Activated naive CD8-positive, alpha-beta T cell (primary cell): ENCODE measurements at regions not wholly inside any gene's neighbourhood (a gene's known extent, or its start where the extent isn't known, plus 50 kb on each side); places are given as distances from the start of the nearest gene placed in this dataset.
"Not testable (repeated sequence)": the region's sequence is repeated elsewhere in the genome, so short reads cannot be mapped to it uniquely, and the experiment has no call there.

Experiments used
- H3K27ac Mint-ChIP-seq: one replicate; pipeline ENCODE4 v1.8.0; 2021; ENCODE audit warnings: mixed read lengths
- H3K27me3 Mint-ChIP-seq: one replicate; pipeline ENCODE4 v1.8.0; 2021; ENCODE audit warnings: mixed read lengths
- H3K36me3 Mint-ChIP-seq: one replicate; pipeline ENCODE4 v1.8.0; 2021; ENCODE audit warnings: mixed read lengths
- H3K4me1 Mint-ChIP-seq: one replicate; pipeline ENCODE4 v1.8.0; 2021; ENCODE audit warnings: low read depth, mixed read lengths
- H3K4me3 Mint-ChIP-seq: one replicate; pipeline ENCODE4 v1.8.0; 2021; ENCODE audit warnings: mild to moderate bottlenecking, mixed read lengths
- H3K9me3 Mint-ChIP-seq: one replicate; pipeline ENCODE4 v1.8.0; 2021; ENCODE audit warnings: low read depth, mixed read lengths

GRCh38 chr5:124825250-124825982, 79.0 kb upstream of the ZNF608 start:
- Mint-ChIP-seq H3K36me3 (no peaks in the 10 kb centered on the region), H3K27ac (no peak overlapping the region), H3K4me1 (no peaks in the 10 kb centered on the region), H3K4me3 (no peak overlapping the region), H3K9me3 (no peaks in the 10 kb centered on the region), H3K27me3 (no peaks in the 10 kb centered on the region)

DNA sequence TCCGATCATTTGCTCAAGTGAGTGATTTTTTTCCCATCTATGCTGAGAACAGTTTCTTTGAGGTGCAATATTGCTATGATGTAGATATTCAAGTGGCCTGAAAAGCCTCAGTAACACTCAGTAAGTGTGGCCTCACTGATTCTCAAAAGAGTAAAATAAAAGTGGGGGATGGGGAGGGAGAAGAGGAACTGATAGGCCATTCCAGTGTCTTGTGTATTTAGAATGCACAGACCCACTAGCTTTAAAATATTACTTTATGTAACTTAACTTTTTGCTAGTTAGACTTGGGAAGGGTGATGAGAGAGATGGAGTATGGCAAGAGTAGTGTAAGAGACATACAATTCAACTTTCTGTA, 79.5 kb upstream of the ZNF608 start:
- Mint-ChIP-seq H3K4me1 (no peaks in the 10 kb centered on the region), H3K36me3 (no peaks in the 10 kb centered on the region), H3K9me3 (no peaks in the 10 kb centered on the region), H3K4me3 (no peak overlapping the region), H3K27ac (no peak overlapping the region), H3K27me3 (no peaks in the 10 kb centered on the region)

DNA sequence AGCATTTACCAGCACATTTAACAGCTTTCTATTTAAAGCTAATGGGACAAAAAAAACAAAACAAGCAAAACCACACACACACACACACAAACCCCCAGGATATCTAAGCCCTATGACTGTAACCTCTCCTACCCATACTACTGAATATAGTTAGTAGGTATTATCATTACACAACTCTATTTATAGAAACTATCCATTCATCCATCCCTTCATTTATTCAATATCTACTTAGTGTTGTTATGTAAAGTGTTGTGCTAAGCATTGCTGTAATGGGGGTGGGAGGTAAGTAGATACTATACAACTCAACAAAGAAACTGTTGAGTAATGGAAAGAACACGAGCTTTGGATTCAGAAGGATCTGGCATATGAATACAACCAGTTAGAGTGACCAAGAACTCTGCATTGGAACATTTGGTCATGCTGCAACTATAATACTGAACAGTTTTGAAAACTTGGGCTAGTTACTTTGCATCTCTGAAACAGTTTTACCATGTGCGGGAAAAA, 82.3 kb upstream of the ZNF608 start:
- no peaks in the 10 kb centered on the region for H3K36me3 Mint-ChIP-seq
- no peak overlapping the region for H3K27ac Mint-ChIP-seq
- no peak overlapping the region for H3K4me3 Mint-ChIP-seq
- H3K27me3 Mint-ChIP-seq: no peaks in the 10 kb centered on the region
- H3K4me1 Mint-ChIP-seq: no peaks in the 10 kb centered on the region
- no peaks in the 10 kb centered on the region for H3K9me3 Mint-ChIP-seq

GRCh38 chr5:124831687-124832240, 85.3 kb upstream of the ZNF608 start:
- H3K27ac Mint-ChIP-seq: no peak overlapping the region
- H3K4me1 Mint-ChIP-seq: no peaks in the 10 kb centered on the region
- H3K27me3 Mint-ChIP-seq: no peaks in the 10 kb centered on the region
- H3K4me3 Mint-ChIP-seq: no peak overlapping the region
- H3K9me3 Mint-ChIP-seq: no peaks in the 10 kb centered on the region
- H3K36me3 Mint-ChIP-seq: no peaks in the 10 kb centered on the region

- H3K36me3 Mint-ChIP-seq: no peaks in the 10 kb centered on the region
- H3K4me3 Mint-ChIP-seq: no peak overlapping the region
- H3K27ac Mint-ChIP-seq: no peak overlapping the region
- H3K9me3 Mint-ChIP-seq: no peaks in the 10 kb centered on the region
- H3K27me3 Mint-ChIP-seq: no peaks in the 10 kb centered on the region
- H3K4me1 Mint-ChIP-seq: no peaks in the 10 kb centered on the region
These were observed 86.1 kb upstream of the ZNF608 start for GRCh38 chr5:124832510-124832909.

GRCh38 chr5:124836314-124836713, 89.9 kb upstream of the ZNF608 start:
- H3K27ac Mint-ChIP-seq, H3K4me1 Mint-ChIP-seq, H3K36me3 Mint-ChIP-seq, H3K4me3 Mint-ChIP-seq, H3K27me3 Mint-ChIP-seq, H3K9me3 Mint-ChIP-seq: not testable (repeated sequence)

- H3K27me3 Mint-ChIP-seq: peaks cover 2% of the 10 kb centered on the region
- no peak overlapping the region for H3K4me3 Mint-ChIP-seq
- no peak overlapping the region for H3K27ac Mint-ChIP-seq
- no peaks in the 10 kb centered on the region for H3K4me1 Mint-ChIP-seq
- H3K9me3 Mint-ChIP-seq: no peaks in the 10 kb centered on the region
- H3K36me3 Mint-ChIP-seq: no peaks in the 10 kb centered on the region
These were observed 93.0 kb upstream of the ZNF608 start for GRCh38 chr5:124839371-124839998.

- H3K27ac Mint-ChIP-seq: no peak overlapping the region
- no peaks in the 10 kb centered on the region for H3K36me3 Mint-ChIP-seq
- peaks cover 3% of the 10 kb centered on the region for H3K27me3 Mint-ChIP-seq
- no peak overlapping the region for H3K4me3 Mint-ChIP-seq
- H3K9me3 Mint-ChIP-seq: no peaks in the 10 kb centered on the region
- no peaks in the 10 kb centered on the region for H3K4me1 Mint-ChIP-seq
These were observed 95.6 kb upstream of the ZNF608 start for GRCh38 chr5:124841829-124842712.

DNA sequence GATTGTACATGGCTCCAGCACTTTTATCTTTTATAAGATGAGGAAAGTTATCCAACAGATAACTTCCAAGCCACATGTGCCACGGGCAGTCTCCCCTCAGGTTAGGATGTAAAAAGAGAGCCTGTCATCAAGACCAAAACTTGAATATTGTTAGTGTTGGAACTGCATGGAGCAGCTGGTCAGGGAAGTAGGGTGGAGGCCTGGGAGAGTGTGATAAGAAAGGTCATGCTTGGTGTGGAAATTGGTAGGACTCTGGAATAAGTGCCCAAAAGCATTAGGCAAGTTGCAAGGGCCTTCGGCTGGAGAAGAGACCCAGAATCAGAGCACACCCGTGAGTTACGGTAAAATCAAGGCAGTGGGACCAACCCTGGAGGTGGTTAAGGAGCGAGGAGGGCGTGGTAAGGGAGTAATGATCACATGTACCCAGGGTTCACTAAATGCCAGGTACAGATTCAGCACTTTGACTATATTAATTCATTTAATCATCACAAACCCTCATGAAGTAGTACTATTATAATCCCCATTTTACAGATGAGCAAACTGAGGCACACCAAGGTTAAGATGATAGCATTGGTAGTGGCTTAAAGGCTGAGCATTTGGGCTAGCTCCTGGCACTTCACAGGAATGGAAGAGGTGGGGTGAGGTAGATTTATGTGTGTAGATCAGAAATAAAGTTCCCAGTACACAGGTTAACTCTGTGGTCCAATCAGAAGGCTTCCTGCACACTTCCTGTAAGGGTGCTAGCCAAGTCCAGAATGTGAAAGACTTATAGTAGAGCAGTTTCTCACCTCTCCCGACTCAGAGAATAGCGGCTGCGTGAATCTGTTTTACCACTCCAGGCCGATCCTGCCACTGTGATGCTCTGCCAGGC, 96.5 kb upstream of the ZNF608 start:
- Mint-ChIP-seq H3K27me3 (peaks cover 3% of the 10 kb centered on the region), H3K36me3 (no peaks in the 10 kb centered on the region), H3K27ac (no peak overlapping the region), H3K4me1 (no peaks in the 10 kb centered on the region), H3K4me3 (no peak overlapping the region), H3K9me3 (no peaks in the 10 kb centered on the region)

DNA sequence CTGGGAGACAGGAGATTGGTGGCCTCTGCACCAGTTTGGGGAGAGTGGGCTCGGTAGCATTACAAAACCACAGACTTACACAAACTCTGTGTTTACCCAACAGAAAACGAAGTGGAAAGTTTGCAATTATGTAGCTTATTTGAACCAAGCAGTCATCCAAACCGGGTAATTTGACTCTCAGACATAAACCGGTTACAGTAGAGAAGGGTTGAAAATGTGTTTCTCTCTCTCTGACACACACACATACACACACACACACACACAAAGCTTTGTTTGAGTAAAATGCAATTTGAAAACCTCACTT, 97.1 kb upstream of the ZNF608 start:
- H3K9me3 Mint-ChIP-seq: no peaks in the 10 kb centered on the region
- H3K36me3 Mint-ChIP-seq: no peaks in the 10 kb centered on the region
- peaks cover 3% of the 10 kb centered on the region for H3K27me3 Mint-ChIP-seq
- H3K27ac Mint-ChIP-seq: no peak overlapping the region
- no peaks in the 10 kb centered on the region for H3K4me1 Mint-ChIP-seq
- H3K4me3 Mint-ChIP-seq: no peak overlapping the region

DNA sequence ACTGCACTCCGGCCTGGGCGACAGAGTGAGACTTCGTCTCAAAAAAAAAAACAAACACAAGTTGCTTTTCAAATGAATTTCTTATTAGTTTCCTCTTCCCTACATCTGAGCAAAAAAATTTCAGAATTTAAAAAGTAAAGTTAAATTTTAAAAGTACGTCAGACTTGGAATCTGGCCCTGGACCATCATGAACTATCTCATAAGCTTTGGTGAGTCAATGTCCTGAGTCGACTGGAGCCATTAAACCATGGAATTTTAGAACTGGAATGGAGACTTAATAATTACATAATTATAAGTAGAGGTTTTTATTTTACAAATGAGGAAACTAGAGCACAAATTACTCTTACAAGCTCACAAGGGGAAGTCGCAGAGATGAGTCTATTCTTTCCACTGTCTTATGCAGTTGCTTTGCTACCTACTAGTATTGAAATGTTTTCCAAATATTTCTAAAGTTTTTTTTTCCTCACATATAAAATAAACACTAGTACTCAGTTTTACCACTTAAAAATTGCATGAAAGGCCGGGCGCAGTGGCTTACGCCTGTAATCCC, 98.0 kb upstream of the ZNF608 start:
- Mint-ChIP-seq H3K36me3 (no peaks in the 10 kb centered on the region), H3K27ac (no peak overlapping the region)

GRCh38 chr5:124847907-124848306, 101.5 kb upstream of the ZNF608 start:
- H3K9me3 Mint-ChIP-seq: no peaks in the 10 kb centered on the region
- H3K4me3 Mint-ChIP-seq: no peak overlapping the region
- peaks cover 2% of the 10 kb centered on the region for H3K27me3 Mint-ChIP-seq
- H3K4me1 Mint-ChIP-seq: no peaks in the 10 kb centered on the region
- no peaks in the 10 kb centered on the region for H3K36me3 Mint-ChIP-seq
- no peak overlapping the region for H3K27ac Mint-ChIP-seq

More for the DNA sequence above, 98.0 kb upstream of the ZNF608 start:
- Mint-ChIP-seq H3K9me3 (no peaks in the 10 kb centered on the region), H3K4me3 (no peak overlapping the region), H3K27me3 (peaks cover 3% of the 10 kb centered on the region), H3K4me1 (no peaks in the 10 kb centered on the region)

GRCh38 chr5:124849774-124850173, 103.3 kb upstream of the ZNF608 start:
- Mint-ChIP-seq H3K27me3 (peaks cover 2% of the 10 kb centered on the region), H3K9me3 (no peaks in the 10 kb centered on the region), H3K27ac (no peak overlapping the region), H3K4me1 (no peaks in the 10 kb centered on the region), H3K36me3 (no peaks in the 10 kb centered on the region), H3K4me3 (no peak overlapping the region)

GRCh38 chr5:124856726-124857125, 110.3 kb upstream of the ZNF608 start:
- Mint-ChIP-seq H3K4me3 (no peak overlapping the region), H3K27ac (no peak overlapping the region), H3K27me3 (no peaks in the 10 kb centered on the region), H3K4me1 (no peaks in the 10 kb centered on the region), H3K36me3 (no peaks in the 10 kb centered on the region), H3K9me3 (no peaks in the 10 kb centered on the region)
